ENCODE measurements at regions not wholly inside any gene's neighbourhood (a gene's known extent, or its start where the extent isn't known, plus 50 kb on each side); places are given as distances from the start of the nearest gene placed in this dataset.
"Not testable (repeated sequence)": the region's sequence is repeated elsewhere in the genome, so short reads cannot be mapped to it uniquely, and the experiment has no call there.

DNA sequence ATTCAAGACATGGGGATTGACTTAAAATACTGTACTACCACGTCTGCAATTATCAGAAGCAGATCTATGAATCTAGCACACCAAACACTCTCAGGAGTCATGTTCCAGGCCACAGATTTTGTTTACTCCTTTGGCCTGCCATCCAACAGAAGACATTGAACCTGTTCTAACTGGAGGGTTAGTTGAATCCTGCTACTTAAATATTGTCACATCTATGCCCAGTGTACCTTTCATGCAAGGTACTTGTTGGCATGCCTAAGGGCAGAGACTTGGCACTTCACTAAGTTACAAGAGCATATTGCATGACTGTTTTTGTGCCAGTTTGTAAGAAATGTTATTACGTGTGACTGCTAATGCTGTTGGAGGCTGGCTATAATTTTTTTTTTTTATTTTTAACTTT, 126.9 kb upstream of the BCOR start:
- H3K9me3 ChIP-seq (ENCODE audit: control insufficient read depth, low read length) = peaks cover 29% of the 10 kb centered on the region
- no peak overlapping the region for H3K9ac ChIP-seq (ENCODE audit: low read length)
- no peaks in the 10 kb centered on the region for H3K36me3 ChIP-seq (ENCODE audit: control insufficient read depth, insufficient read depth, low read length, severe bottlenecking)
- no peaks in the 10 kb centered on the region for H3K27me3 ChIP-seq (replicated peaks; ENCODE audit: control insufficient read depth, insufficient read depth, low read length)
- no peak for DNase-seq (ENCODE audit: low read depth)
- H3K4me1 ChIP-seq (ENCODE audit: control insufficient read depth, insufficient read depth, low read length) = no peaks in the 10 kb centered on the region
- no peak overlapping the region for H3K4me3 ChIP-seq (ENCODE audit: low read length)

DNA sequence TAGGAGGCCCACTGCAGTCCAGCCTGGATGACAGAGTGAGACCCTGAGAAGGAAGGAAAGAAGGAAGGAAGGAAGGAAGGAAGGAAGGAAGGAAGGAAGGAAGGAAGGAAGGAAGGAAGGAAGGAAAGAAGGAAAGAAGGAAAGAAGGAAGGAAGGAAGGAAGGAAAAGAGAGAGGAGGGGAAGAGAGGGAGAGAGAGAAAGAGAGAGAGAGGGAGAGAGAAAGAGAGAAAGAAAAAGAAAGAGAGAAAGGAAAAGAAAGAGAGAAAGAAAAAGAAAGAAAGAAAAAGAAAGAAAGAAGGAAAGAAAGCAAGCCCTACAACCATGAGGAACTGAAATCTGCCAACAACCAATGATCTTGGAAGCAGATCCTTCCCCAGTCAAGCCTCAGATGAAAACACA, 124.9 kb upstream of the BCOR start:
- not testable (repeated sequence) for DNase-seq (ENCODE audit: low read depth); H3K9ac ChIP-seq (ENCODE audit: low read length); H3K27me3 ChIP-seq (replicated peaks; ENCODE audit: control insufficient read depth, insufficient read depth, low read length); H3K4me3 ChIP-seq (ENCODE audit: low read length); H3K36me3 ChIP-seq (ENCODE audit: control insufficient read depth, insufficient read depth, low read length, severe bottlenecking); H3K4me1 ChIP-seq (ENCODE audit: control insufficient read depth, insufficient read depth, low read length)
- peaks cover 29% of the 10 kb centered on the region for H3K9me3 ChIP-seq (ENCODE audit: control insufficient read depth, low read length)

DNA sequence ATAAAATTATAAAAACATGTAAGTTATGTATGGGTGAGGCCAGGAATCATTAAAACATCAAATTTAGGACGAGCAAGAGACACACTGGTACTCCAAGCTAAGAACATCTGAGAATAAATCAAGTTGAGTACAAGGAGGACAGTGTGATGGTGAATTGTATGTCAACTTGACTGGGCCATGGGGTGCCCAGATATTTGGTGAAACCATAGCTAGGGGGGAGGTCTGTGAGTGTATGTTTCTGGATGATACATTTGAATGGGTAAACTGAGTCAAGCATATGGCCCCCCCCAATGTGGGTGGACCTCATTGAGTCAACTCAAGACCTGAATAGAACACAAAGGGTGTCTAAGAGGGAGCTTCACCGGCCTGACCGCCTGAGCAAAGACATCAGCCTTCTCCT, 115.3 kb upstream of the BCOR start:
- DNase-seq (ENCODE audit: low read depth) = no peak
- Histone ChIP-seq H3K36me3 (ENCODE audit: control insufficient read depth, insufficient read depth, low read length, severe bottlenecking) (no peaks in the 10 kb centered on the region), H3K27me3 (replicated peaks; ENCODE audit: control insufficient read depth, insufficient read depth, low read length) (peaks cover 3% of the 10 kb centered on the region), H3K4me3 (ENCODE audit: low read length) (no peak overlapping the region), H3K9ac (ENCODE audit: low read length) (no peak overlapping the region), H3K4me1 (ENCODE audit: control insufficient read depth, insufficient read depth, low read length) (no peaks in the 10 kb centered on the region), H3K9me3 (ENCODE audit: control insufficient read depth, low read length) (peaks cover 13% of the 10 kb centered on the region)

DNA sequence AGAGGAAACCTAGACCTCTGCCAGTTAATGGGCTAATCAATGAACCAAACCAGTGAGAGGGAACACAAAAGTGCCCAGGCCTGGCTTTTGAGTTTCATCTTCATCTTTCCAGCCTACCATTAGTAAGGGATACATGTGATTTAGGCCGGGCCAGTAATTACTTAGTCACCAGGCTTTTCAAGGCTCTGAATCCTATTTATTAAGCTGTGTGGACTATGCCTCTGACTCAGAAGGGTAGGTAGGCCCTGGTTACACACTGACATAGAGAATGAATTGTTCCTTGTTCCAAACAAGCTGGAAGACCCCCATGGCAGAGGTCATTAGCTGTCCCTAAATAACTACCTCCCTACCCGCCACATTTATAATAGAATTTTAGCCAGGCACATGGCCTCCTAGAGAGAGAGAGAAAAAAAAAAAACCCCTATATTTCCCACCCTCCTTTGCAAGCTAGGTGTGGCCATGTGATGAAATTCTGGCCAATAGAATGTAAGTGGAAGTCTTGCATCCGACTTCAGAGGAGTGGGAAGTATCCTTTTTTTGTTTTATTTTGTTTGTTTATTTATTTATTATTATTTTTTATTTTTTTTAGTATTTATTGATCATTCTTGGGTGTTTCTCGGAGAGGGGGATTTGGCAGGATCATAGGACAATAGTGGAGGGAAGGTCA, 112.3 kb upstream of the BCOR start:
- Histone ChIP-seq H3K9ac (ENCODE audit: low read length) (no peak overlapping the region), H3K4me3 (ENCODE audit: low read length) (no peak overlapping the region), H3K27me3 (replicated peaks; ENCODE audit: control insufficient read depth, insufficient read depth, low read length) (peaks cover 6% of the 10 kb centered on the region), H3K4me1 (ENCODE audit: control insufficient read depth, insufficient read depth, low read length) (no peaks in the 10 kb centered on the region), H3K36me3 (ENCODE audit: control insufficient read depth, insufficient read depth, low read length, severe bottlenecking) (no peaks in the 10 kb centered on the region), H3K9me3 (ENCODE audit: control insufficient read depth, low read length) (peaks cover 13% of the 10 kb centered on the region)
- no peak for DNase-seq (ENCODE audit: low read depth)

DNA sequence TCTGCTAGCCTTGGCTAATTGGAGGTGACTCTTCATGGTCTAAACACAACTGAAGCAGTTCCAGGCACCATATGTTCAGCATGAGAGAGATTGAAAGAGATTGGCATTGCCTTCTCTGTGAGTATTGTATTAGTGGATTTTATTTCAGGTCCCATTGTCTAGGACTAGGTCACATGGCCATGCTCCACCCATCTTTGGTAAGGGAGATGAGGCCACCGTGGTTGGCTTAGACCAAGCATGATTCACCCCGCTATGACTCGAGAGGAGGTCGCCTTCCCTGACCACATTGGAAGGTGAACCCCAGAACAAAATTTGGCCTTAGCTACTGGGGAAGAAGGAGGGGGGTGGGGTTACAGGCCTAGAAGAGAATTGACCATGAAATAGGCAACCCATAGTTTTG, 109.9 kb upstream of the BCOR start:
- Histone ChIP-seq H3K4me3 (ENCODE audit: low read length) (no peak overlapping the region), H3K9me3 (ENCODE audit: control insufficient read depth, low read length) (no peaks in the 10 kb centered on the region), H3K27me3 (replicated peaks; ENCODE audit: control insufficient read depth, insufficient read depth, low read length) (peaks cover 6% of the 10 kb centered on the region), H3K4me1 (ENCODE audit: control insufficient read depth, insufficient read depth, low read length) (no peaks in the 10 kb centered on the region), H3K36me3 (ENCODE audit: control insufficient read depth, insufficient read depth, low read length, severe bottlenecking) (no peaks in the 10 kb centered on the region), H3K9ac (ENCODE audit: low read length) (no peak overlapping the region)
- DNase-seq (ENCODE audit: low read depth) = no peak

DNA sequence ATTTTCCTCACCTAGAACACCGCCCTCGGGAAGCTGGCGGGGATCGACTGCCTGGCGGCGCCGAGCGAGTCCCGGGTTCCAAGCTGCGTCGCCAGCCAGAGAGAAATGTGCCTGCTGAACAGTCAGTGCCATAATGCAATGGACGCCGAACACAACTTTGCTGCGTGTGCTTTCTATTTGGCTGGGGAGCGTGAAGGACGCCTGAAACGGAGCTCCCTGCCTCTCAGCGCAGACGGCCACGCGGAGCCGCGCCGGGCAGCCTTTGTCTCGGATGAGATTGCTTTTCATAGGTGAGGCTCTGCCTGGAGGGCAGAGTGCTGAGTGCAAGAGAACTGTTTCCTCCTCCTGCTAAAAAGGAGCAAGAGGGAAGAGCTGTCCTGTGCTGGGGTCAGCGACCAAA, 107.7 kb upstream of the BCOR start:
- H3K9ac ChIP-seq (ENCODE audit: low read length) = no peak overlapping the region
- H3K36me3 ChIP-seq (ENCODE audit: control insufficient read depth, insufficient read depth, low read length, severe bottlenecking) = no peaks in the 10 kb centered on the region
- DNase-seq (ENCODE audit: low read depth) = no peak
- no peaks in the 10 kb centered on the region for H3K9me3 ChIP-seq (ENCODE audit: control insufficient read depth, low read length)
- H3K27me3 ChIP-seq (replicated peaks; ENCODE audit: control insufficient read depth, insufficient read depth, low read length) = peaks cover 6% of the 10 kb centered on the region
- H3K4me3 ChIP-seq (ENCODE audit: low read length) = no peak overlapping the region
- H3K4me1 ChIP-seq (ENCODE audit: control insufficient read depth, insufficient read depth, low read length) = no peaks in the 10 kb centered on the region

DNA sequence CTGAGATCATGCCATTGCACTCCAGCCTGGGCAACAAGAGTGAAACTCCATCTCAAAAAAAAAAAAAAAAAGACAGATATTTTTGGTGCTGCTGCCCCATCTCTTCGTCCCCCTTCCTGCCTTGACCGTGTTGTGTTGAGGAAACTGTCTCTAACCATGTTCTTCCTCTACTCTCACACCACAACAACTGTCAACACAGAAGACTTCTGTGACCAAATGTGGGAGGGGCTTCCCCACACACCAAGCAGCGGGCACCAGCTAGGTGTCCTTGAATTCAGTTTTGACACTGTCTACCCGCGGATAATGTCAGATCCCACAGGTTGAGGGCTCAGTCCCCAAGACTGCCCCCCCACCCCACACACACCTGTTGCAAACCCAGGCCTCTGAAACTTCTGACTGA, 104.7 kb upstream of the BCOR start:
- no peaks in the 10 kb centered on the region for H3K9me3 ChIP-seq (ENCODE audit: control insufficient read depth, low read length)
- no peak overlapping the region for H3K4me3 ChIP-seq (ENCODE audit: low read length)
- no peak overlapping the region for H3K9ac ChIP-seq (ENCODE audit: low read length)
- H3K4me1 ChIP-seq (ENCODE audit: control insufficient read depth, insufficient read depth, low read length) = no peaks in the 10 kb centered on the region
- H3K36me3 ChIP-seq (ENCODE audit: control insufficient read depth, insufficient read depth, low read length, severe bottlenecking) = no peaks in the 10 kb centered on the region
- peaks cover 11% of the 10 kb centered on the region for H3K27me3 ChIP-seq (replicated peaks; ENCODE audit: control insufficient read depth, insufficient read depth, low read length)
- no peak for DNase-seq (ENCODE audit: low read depth)

DNA sequence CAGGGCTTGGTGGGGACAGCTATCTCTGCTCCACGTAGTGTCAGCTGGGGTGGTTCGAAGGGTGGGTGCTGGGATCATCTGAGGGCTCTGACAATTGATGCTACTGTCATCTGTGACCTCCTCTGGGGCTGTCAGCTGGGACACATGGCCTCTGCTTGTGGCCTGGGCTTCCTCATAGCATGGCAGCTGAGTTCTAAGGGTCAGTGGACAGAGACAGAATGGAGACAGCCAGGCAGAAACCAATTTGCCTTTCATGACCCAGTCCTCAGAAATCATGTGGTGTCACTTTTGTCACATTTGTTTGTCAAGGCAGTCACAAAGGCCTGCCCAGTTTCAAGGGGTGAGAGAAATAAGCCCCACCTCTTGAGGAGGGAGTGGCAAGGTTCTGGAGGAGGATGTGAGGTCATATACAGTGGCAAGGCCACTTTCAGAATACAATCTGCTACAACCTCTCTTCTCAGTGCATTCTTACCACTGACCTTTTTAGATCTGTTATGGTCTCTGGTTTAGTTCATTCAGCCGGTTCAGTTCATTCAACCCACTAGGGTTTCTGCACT, 103.6 kb upstream of the BCOR start:
- Histone ChIP-seq H3K36me3 (ENCODE audit: control insufficient read depth, insufficient read depth, low read length, severe bottlenecking) (no peaks in the 10 kb centered on the region), H3K9me3 (ENCODE audit: control insufficient read depth, low read length) (no peaks in the 10 kb centered on the region), H3K4me1 (ENCODE audit: control insufficient read depth, insufficient read depth, low read length) (no peaks in the 10 kb centered on the region), H3K4me3 (ENCODE audit: low read length) (no peak overlapping the region), H3K9ac (ENCODE audit: low read length) (no peak overlapping the region), H3K27me3 (replicated peaks; ENCODE audit: control insufficient read depth, insufficient read depth, low read length) (peaks cover 18% of the 10 kb centered on the region)
- no peak for DNase-seq (ENCODE audit: low read depth)

DNA sequence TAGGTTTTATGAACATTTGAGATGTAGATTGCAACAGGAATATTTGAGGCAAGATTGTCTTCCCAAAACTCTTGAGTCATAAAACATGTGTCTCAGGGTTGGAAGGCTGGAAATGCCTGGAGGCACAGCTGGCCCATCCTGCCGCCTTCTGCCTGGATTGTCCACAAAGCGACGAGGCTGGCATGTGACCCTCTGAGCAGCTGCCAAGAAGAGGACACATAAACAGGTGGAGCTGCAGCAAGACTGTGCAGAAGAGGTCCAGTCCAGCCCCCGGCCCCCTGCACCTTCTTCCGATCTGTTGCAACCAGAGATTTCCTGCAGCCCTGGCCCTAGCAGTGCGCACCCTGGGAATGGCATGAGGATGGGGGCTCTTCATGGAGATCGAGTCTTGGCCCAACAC, 101.9 kb upstream of the BCOR start:
- Histone ChIP-seq H3K4me1 (ENCODE audit: control insufficient read depth, insufficient read depth, low read length) (no peaks in the 10 kb centered on the region), H3K4me3 (ENCODE audit: low read length) (no peak overlapping the region), H3K9ac (ENCODE audit: low read length) (no peak overlapping the region), H3K36me3 (ENCODE audit: control insufficient read depth, insufficient read depth, low read length, severe bottlenecking) (no peaks in the 10 kb centered on the region), H3K27me3 (replicated peaks; ENCODE audit: control insufficient read depth, insufficient read depth, low read length) (peaks cover 13% of the 10 kb centered on the region), H3K9me3 (ENCODE audit: control insufficient read depth, low read length) (no peaks in the 10 kb centered on the region)
- peak; percentile 29 for DNase-seq (ENCODE audit: low read depth)

DNA sequence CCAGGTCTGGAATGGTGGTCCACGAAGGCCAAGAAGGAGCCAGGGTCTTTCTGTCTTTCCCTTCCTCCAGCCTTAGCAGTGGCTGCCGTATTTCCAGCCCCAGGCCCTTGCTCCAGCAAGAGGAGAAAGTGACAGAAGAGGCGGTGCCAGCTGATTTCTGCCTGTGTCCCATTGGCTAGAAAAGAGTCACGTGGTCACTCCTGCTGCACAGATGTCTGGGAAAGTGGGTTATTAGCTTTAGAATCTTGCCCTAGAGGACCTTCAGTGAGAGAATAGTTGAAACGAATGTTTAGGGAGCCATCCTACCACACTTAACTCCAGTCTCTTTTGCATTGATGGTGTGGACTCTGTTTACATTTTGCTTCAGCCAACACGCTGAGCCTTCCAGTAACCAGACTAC, 99.3 kb upstream of the BCOR start:
- no peaks in the 10 kb centered on the region for H3K4me1 ChIP-seq (ENCODE audit: control insufficient read depth, insufficient read depth, low read length)
- H3K9me3 ChIP-seq (ENCODE audit: control insufficient read depth, low read length) = no peaks in the 10 kb centered on the region
- H3K36me3 ChIP-seq (ENCODE audit: control insufficient read depth, insufficient read depth, low read length, severe bottlenecking) = no peaks in the 10 kb centered on the region
- H3K4me3 ChIP-seq (ENCODE audit: low read length) = no peak overlapping the region
- no peak overlapping the region for H3K9ac ChIP-seq (ENCODE audit: low read length)
- peaks cover 13% of the 10 kb centered on the region for H3K27me3 ChIP-seq (replicated peaks; ENCODE audit: control insufficient read depth, insufficient read depth, low read length)
- no peak for DNase-seq (ENCODE audit: low read depth)

DNA sequence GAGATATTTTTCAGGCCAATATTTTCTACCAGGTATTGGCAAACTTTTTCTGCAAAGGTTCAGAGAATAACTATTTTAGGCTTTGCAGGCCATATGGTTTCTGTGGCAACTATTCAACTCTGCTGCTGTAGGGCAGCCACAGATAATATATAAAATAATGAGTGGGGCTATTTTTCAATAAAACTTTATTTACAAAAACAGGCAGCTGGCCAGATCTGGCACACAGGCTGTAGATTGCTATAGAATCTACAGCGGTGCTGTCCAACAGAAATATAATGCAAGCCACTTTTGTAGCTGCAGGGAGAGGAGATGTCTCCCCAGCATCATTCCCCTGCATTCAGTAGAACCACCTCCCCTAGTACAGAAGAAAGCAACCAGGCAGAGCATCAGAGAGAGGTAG, 97.6 kb upstream of the BCOR start:
- Histone ChIP-seq H3K9ac (ENCODE audit: low read length) (no peak overlapping the region), H3K9me3 (ENCODE audit: control insufficient read depth, low read length) (no peaks in the 10 kb centered on the region), H3K4me3 (ENCODE audit: low read length) (no peak overlapping the region), H3K4me1 (ENCODE audit: control insufficient read depth, insufficient read depth, low read length) (no peaks in the 10 kb centered on the region), H3K27me3 (replicated peaks; ENCODE audit: control insufficient read depth, insufficient read depth, low read length) (peaks cover 17% of the 10 kb centered on the region), H3K36me3 (ENCODE audit: control insufficient read depth, insufficient read depth, low read length, severe bottlenecking) (no peaks in the 10 kb centered on the region)
- DNase-seq (ENCODE audit: low read depth) = no peak

DNA sequence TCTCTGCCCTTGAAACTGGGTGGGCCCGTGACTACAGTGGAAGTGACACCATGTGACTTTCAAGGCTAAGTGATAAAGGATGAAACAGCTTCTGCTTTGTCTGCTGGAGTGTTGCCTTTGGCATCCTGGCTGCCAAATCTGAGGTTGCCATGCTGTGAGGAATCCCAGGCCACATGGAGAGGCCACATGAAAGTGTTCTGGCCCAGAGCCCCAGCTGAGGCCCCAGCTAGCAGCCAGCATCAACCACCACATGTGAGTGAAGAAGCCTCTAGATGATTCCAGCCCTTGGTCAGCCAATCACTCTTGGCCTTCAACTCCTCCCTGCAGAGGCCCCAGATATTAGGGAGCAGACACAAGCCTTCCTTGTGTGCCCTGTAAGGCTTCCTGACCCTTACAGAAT, 94.4 kb upstream of the BCOR start:
- H3K4me3 ChIP-seq (ENCODE audit: low read length) = no peak overlapping the region
- no peak for DNase-seq (ENCODE audit: low read depth)
- no peak overlapping the region for H3K9ac ChIP-seq (ENCODE audit: low read length)
- no peaks in the 10 kb centered on the region for H3K9me3 ChIP-seq (ENCODE audit: control insufficient read depth, low read length)
- no peaks in the 10 kb centered on the region for H3K4me1 ChIP-seq (ENCODE audit: control insufficient read depth, insufficient read depth, low read length)
- peaks cover 9% of the 10 kb centered on the region for H3K27me3 ChIP-seq (replicated peaks; ENCODE audit: control insufficient read depth, insufficient read depth, low read length)
- no peaks in the 10 kb centered on the region for H3K36me3 ChIP-seq (ENCODE audit: control insufficient read depth, insufficient read depth, low read length, severe bottlenecking)

Measured in adipocyte (in vitro differentiated cells).